ENCODE measurements at regions not wholly inside any gene's neighbourhood (a gene's known extent, or its start where the extent isn't known, plus 50 kb on each side); places are given as distances from the start of the nearest gene placed in this dataset.

DNA sequence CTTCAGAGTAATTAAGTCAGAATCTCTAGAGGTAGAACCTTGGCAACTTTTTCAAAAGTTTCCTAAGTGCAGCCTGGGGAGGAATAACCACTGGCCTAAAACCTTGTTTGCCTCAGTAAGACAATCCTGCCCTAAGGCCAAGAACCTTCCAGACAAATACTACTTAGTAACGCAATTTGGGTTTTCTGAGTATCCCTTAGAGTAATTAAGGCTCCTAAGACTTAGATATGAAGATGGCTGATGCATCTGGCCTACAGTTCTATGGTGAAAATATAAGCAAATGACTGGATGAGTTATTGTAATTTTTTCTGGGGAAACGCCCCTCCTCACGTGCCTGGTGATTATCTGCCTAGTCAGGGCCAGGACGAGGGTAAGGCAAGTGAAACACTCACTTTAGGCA, 95.7 kb upstream of the DLX2 start:
- TF ChIP-seq CTCF (IDR thresholded peaks at IDR 0.05) (no peak), POLR2A (IDR thresholded peaks at IDR 0.05; ENCODE audit: low read depth) (no peak), POLR2AphosphoS5 (IDR thresholded peaks at IDR 0.05) (no peak), EP300 (IDR thresholded peaks at IDR 0.05) (no peak)
